Right lung (tissue), 2 donors: ENCODE measurements at regions not wholly inside any gene's neighbourhood (a gene's known extent, or its start where the extent isn't known, plus 50 kb on each side); places are given as distances from the start of the nearest gene placed in this dataset.
"Not testable (repeated sequence)": the region's sequence is repeated elsewhere in the genome, so short reads cannot be mapped to it uniquely, and the experiment has no call there.

Experiments used
- DNase-seq, 2 donors: peaks; one replicate each; pipeline ENCODE4 v3.0.0-alpha.2; 2013

- DNase-seq: no peak
These were observed 514.3 kb upstream of the ADARB2 start for GRCh38 chr10:2251631-2252030.

- no peak for DNase-seq
These were observed 509.4 kb upstream of the ADARB2 start for GRCh38 chr10:2246747-2247146.

GRCh38 chr10:2245580-2245979, 508.3 kb upstream of the ADARB2 start:
- DNase-seq: no peak

DNA sequence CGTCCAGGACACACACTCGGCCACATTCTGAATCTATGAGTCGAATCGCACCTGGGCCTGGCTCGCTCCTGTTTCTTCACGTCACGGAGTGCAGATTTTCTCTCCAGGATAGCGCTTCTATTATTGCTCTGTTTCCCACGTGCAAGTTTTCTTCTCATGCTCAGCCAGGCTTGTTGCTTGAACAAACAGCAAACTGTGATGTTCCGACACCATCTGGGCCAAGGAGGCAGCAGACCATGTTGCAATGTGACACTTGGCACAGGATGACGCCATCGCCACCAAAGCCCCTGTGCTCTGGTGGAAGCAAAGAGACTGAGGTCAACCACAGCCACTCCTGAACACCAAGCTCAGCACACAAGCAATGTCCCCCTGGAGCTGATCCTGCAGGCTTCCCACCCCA, 507.1 kb upstream of the ADARB2 start:
- no peak for DNase-seq

- DNase-seq: no peak
These were observed 499.6 kb upstream of the ADARB2 start for GRCh38 chr10:2236876-2237275.

DNA sequence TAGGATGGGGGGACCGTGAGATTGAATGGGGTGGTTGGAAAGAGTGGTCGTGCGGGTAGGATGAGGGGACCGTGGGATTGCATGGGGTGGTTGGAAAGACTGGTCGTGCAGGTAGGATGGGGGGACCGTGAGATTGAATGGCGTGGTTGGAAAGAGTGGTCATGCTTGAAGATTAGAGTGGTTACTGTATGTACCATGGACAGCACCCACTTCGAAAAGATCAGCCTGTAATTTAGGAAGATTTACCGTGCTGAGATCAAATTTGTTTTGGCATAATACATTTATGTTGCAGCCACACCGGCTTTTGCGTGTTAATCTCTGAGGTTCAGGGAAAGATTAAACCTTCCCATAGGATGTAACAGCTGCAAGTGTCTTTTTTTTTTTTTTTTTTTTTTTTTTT, 495.2 kb upstream of the ADARB2 start:
- DNase-seq: no peak

DNA sequence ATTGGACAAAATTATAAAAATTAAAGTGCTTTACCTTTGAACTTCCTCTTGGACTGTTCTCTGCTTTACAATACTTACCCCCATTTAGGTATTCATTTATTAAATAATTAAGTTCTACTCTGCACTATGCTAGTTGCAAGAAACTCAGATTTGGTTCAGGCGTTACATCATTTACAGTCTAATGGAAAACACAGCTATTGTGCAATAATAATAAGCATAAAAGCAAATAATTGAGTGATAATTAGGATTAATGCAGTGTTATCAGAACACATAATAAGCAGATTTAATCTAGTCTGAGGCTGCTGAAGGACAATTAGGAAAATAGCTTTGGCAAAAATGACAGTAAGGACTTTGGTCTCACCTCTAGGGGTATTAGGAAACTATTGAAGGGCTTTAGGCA, 493.2 kb upstream of the ADARB2 start:
- DNase-seq: no peak

DNA sequence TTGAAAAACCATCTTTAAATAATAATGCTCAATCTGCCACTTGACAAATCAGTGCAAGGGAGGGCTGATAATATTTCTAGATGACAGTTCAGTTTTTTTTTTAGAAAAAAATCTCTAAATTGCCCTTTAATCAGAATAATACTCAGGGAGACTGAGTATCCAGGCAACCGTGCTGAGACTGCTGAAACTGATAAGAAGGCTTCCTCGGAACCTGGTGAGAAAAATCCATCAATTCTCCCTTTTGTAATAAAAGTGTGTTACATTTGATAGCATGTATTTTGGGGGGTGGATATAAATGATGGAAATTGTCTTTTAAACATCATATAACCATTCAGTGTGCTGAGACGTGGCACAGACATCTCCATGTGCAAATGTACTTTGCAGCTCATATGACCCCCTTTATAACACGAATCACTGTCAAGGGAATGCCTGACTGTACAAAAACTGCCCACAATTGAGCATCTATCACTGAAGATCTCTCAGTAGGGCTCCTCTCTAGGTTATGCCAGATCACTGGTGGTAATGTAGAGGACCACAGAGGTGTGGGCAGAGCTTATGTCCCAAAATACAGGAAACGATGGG, 491.1 kb upstream of the ADARB2 start:
- DNase-seq: no peak

GRCh38 chr10:2225609-2226008, 488.3 kb upstream of the ADARB2 start:
- DNase-seq: no peak

- no peak for DNase-seq
These were observed 486.4 kb upstream of the ADARB2 start for GRCh38 chr10:2223548-2224320.

GRCh38 chr10:2222631-2223030, 485.3 kb upstream of the ADARB2 start:
- DNase-seq: no peak

DNA sequence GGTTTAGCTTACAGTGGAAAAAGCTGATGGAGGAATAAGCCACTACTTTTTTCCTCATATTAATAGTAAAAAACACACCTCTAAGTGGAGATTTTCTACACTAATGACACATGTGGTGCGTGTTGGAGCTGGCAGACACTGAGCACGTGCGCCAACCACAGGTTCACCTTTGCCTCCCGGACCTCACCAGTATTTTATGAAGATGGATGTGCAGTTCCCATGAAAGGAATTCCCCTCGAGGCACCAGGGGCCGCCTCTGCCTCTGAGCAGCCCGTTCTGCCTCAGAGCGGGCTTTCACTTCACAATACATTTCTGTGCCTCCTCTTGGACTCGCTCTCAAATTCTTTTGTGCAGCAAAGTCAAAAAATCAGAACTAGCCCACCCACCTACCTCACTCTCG, 477.5 kb upstream of the ADARB2 start:
- DNase-seq: no peak

GRCh38 chr10:2214092-2214491, 476.8 kb upstream of the ADARB2 start:
- DNase-seq: no peak

DNA sequence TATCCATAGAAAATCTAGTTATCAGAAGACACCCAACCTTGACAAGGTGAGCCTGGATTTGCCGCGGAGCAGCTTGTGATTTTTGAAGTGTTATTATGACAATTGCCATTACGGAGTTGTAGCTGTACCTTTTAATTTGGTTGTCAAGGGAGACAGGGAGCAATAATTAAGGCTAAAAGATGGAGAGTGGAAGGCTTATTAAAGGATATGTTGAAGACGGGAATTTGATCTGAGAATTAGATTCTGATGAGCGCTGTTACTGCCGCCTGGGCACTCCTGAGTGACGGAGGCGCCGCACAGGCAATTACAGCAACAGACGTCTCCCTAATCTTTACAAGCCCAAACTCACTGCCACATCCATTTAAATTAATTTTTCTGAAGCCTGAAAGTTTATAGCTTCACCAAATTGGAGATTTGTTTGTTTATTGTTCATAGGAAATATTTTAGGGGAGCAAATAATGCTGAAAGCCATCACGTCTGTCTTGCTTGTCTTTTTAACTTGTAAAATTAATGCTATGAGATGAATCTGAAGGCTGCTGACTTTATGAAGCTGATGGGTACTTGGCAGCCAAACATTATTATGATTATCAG, 475.0 kb upstream of the ADARB2 start:
- DNase-seq: no peak

GRCh38 chr10:2210088-2210487, 472.8 kb upstream of the ADARB2 start:
- DNase-seq: no peak

- no peak for DNase-seq
These were observed 470.8 kb upstream of the ADARB2 start for GRCh38 chr10:2208106-2208505.

DNA sequence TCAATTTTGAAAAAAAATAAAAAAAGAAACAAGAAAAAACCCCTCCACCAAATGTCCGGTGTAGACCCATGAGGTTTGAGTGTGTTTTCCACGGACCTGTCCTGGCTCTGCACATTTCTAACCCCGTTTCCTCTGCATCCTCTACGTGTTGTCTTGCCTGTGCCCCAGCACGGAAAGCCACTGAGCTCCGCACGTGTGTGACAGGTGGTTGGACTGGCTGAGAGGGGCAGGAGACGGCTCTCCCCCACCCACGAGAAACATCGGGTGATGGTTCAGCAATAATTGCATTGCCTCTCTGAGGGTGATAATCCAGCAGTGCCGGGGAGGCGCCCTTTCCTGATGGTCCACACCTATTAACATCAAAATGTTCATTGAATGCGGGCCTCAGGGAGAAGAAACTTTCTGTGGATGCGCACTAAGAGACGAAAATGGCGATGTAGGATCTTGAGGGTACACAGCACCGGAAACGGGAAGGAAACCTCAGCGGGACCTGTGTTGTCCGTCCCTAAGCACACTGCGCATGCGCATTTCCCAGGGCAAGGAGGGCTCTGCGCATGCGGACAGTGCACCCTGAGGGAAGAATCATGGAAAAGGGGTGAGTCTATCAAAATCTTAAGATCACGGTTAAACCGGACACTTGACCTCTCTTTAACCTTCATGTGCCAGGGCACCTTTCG, 470.1 kb upstream of the ADARB2 start:
- no peak for DNase-seq

DNA sequence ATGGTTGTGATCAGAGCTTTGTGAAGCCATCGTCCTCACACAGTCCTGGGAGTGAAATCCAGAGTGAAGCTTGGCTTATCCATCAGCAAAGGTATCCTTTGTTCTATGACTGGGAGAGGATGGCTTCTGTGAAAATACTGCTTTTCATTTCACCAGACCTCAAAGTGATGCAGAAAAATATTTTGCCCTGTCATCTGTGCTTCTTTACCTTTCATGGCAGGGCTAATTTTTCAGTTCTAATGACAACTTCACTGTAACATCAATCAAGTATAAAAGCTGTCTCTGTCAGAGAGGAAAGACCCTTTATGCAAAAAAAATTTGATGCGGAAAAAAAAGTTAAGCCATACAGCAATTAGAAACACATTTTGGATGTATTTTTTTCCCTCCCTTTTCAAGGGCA, 468.1 kb upstream of the ADARB2 start:
- no peak for DNase-seq

DNA sequence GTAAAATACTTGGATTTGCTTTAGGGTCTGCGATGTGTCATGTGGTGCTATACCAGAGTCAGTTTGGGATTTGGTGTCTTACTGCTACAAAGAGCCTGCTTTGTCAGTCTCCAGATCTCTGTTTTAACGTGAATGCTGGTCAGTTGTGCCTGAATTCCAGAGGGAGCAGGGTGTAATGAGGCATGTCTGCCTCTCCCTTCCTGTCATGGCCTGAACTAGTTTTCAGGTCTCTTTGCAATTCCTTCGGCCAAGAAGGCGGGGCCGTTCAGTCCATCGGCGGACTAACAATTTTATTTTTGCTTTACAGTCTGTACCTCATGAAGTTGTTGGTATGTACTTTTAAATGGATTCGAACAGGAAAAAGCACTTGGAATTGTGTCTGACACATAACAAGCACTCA, 465.1 kb upstream of the ADARB2 start:
- DNase-seq: no peak

DNA sequence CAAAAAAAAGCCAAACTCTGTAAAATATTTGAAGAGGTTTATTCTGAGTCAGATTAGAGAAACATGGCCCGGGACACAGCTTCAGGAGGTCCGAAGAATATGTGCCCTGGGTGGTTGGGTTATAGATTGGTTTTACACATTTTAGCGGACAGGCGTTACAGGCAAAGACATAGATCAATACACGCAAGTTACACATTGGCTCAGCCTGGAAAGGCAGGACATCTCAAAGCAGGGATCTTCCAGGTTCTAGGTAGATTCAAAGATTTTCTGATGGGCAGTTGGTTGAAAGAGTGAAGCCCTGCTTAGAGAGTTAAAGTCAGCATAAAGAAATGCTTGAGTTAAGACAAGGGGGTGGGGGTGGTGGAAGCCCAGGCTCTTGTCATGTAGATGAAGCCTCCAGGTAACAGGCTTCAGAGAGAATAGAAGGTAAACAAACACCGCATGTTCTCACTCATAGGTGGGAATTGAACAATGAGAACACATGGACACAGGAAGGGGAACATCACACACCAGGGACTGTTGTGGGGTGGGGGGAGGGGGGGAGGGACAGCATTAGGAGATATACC, 464.3 kb upstream of the ADARB2 start:
- DNase-seq: no peak

DNA sequence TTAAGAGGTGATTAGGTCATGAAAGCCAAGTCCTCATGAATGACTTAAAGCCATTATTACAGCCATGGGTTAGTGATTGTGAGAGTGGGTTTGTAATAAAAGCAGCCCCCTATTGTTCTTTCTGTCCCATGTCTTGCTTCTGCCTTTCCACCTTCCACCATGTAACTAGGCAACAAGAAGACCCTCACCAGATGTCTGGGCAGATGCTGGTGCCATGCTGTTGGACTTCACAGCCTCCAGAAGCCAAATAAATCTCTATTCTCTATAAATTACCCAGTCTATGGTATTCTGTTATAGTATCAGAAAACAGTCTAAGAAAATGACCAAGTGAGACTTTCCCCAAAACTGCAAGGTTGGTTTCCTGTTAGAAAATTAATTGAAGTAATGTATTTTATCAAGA, 460.3 kb upstream of the ADARB2 start:
- no peak for DNase-seq

DNA sequence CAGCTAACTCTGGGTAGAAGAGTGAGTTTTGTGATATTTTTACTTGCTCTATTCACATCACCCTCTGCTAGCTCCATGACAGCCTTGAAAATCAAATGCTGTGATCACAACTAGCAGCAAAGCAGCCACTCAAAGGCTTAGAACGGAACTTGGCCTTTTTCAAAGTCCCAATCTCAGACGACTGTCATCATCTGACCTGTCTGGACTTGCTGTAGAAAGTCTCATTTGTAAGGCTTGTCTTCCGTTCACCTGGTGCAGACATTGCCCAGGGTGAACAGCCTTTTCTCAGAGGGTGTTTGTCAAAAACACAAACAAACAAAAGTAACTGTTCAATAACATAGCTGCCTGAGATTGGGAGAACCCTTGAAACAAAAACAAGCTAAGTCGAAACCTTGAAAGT, 458.9 kb upstream of the ADARB2 start:
- DNase-seq: no peak

DNA sequence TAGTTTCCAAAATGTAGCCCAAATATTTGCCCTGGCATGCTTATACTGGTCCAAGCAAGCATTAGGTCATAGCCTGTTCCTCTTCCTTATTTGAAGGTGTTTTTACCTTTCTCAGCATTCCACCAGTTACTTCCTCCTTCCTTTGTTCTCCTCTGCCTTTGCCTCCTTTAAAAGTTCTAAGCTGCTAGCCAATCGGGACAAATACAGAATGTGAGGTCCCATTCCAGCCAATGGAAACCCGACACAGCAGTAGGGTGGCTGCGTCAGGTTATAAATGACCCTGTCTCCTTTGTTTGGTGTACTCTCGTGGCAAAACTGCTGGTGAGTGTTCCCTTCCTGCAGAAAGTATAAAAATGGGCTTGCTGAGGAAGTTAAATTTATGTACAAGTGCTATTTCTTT, 452.0 kb upstream of the ADARB2 start:
- DNase-seq: not testable (repeated sequence)
